HG03520 (cell line): ENCODE measurements at regions not wholly inside any gene's neighbourhood (a gene's known extent, or its start where the extent isn't known, plus 50 kb on each side); places are given as distances from the start of the nearest gene placed in this dataset.

ENCODE experiments used
- ATAC-seq: cut with Tn5 transposase; IDR thresholded peaks from one replicate; pipeline ENCODE4 v1.9.1; 2021; ENCODE audit warnings: mild to moderate bottlenecking, moderate library complexity; ENCODE audit not compliant: unreplicated experiment

GRCh38 chr6:133688705-133689492 is 200.0 kb upstream of the TCF21 start:
- ATAC-seq: no peak

- no peak for ATAC-seq
Observed at GRCh38 chr6:133689863-133690262, 199.1 kb upstream of the TCF21 start.

GRCh38 chr6:133693565-133693964 is 195.3 kb upstream of the TCF21 start:
- ATAC-seq: no peak

GRCh38 chr6:133697185-133697584 is 191.7 kb upstream of the TCF21 start:
- ATAC-seq: no peak

- no peak for ATAC-seq
Observed at GRCh38 chr6:133697666-133698065, 191.2 kb upstream of the TCF21 start.

- no peak for ATAC-seq
Observed at GRCh38 chr6:133698272-133698671, 190.6 kb upstream of the TCF21 start.

GRCh38 chr6:133699741-133700385 is 189.1 kb upstream of the TCF21 start:
- ATAC-seq: no peak

GRCh38 chr6:133701633-133702331 is 187.1 kb upstream of the TCF21 start:
- no peak for ATAC-seq

- no peak for ATAC-seq
Observed at GRCh38 chr6:133704371-133704770, 184.5 kb upstream of the TCF21 start.

GRCh38 chr6:133705066-133705465 is 183.8 kb upstream of the TCF21 start:
- no peak for ATAC-seq

- ATAC-seq: no peak
Observed at GRCh38 chr6:133705731-133706130, 183.2 kb upstream of the TCF21 start.

GRCh38 chr6:133707456-133707855 is 181.5 kb upstream of the TCF21 start:
- ATAC-seq: peak; percentile 95

- ATAC-seq: no peak
Observed at GRCh38 chr6:133710826-133711225, 178.1 kb upstream of the TCF21 start.

GRCh38 chr6:133715270-133715669 is 173.6 kb upstream of the TCF21 start:
- no peak for ATAC-seq

- ATAC-seq: no peak
Observed at GRCh38 chr6:133724726-133725125, 164.2 kb upstream of the TCF21 start.

GRCh38 chr6:133726188-133726587 is 162.7 kb upstream of the TCF21 start:
- no peak for ATAC-seq

- no peak for ATAC-seq
Observed at GRCh38 chr6:133730881-133731280, 158.0 kb upstream of the TCF21 start.

- ATAC-seq: no peak
Observed at GRCh38 chr6:133740218-133740617, 148.7 kb upstream of the TCF21 start.

- ATAC-seq: no peak
Observed at GRCh38 chr6:133740816-133741215, 148.1 kb upstream of the TCF21 start.

GRCh38 chr6:133741375-133741861 is 147.5 kb upstream of the TCF21 start:
- no peak for ATAC-seq

- ATAC-seq: no peak
Observed at GRCh38 chr6:133743621-133744020, 145.3 kb upstream of the TCF21 start.

GRCh38 chr6:133746417-133746770 is 142.5 kb upstream of the TCF21 start:
- no peak for ATAC-seq
